Right kidney (tissue), 1 donor: ENCODE measurements at regions not wholly inside any gene's neighbourhood (a gene's known extent, or its start where the extent isn't known, plus 50 kb on each side); places are given as distances from the start of the nearest gene placed in this dataset.

Experiments used
- DNase-seq: peaks from one replicate; pipeline ENCODE4 v3.0.0-alpha.2; 2016

DNA sequence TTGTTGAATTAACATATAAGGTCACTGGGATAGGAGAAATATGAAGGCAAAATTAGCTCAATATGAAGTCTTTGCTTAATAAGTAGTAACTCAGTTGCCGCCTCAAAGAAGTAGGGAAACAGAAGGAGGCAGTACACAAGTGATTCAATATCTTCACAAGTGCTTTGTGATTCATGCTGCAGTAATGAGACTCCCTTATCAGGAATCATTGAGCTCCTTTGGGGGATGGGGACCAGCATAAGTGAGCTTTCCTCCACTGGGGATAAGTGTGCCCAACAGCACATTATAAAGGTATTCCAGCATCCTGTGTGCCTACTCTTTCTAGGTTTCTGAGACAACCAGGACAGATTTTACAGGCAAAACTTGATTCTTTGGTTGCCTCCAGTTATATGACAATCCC is 323.4 kb upstream of the UBE2E3 start:
- no peak for DNase-seq

DNA sequence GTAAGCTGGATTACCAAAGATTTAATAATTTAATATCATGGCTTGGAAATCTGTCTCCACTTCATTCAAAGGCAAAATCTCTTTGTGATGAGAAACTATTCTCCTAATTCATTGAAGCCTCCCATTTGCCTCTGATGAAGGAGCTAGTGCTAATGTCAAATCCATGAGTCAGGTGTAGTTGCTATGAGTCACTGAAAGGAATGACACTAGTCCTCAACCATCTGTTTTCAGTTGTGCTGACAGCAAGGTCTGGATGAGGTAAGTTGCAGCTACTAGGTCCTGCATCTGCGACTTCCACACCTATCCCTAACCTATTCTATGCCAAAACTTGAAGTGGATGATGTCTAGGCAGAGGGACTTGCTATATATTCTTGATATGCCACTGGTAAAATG is 324.0 kb upstream of the UBE2E3 start:
- no peak for DNase-seq

DNA sequence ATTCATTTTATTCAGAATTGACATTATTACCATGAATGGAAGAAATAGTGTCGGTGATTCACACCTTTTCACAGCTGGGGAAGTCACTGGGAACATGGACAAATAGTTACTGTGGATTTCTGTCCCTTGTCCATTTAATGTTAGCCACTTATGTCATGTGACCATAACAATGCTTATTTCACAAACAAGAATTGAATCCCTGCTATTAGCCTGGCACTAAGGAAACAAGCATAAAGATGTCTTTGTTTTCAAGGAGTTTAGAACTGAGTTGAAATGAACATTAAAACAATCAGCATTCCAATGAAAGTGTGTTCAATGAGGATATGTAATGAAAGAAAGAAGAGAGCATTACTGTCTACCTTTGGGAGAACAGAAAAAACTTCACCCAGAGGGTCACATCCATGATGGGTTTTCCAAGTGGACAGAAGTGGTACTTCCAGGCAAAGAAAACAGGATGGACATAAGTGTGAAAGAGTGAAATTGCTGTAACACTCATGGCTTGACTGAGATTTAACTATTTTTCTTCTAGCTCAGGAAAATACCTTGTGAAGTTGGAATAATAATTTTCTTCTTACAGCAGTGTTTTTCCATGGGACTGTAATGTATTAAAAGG is 324.5 kb upstream of the UBE2E3 start:
- no peak for DNase-seq

DNA sequence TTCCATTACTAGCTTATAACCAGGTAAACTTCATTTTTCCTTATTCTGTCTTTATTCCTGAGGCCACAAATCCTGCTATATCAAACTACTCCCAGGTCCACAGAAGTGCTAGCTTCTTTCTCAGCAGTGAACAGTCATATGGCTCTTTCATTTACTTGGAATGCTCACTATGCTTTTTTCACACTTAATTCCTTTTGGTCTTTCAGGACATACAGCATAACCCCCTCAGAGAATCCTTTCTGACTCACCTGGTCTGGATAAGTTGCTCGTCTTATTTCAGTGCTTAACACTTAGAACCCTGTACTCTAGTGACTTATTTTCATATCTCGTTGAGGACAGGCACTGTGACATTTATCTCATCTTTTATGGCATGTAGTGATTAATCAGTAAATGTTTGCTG is 325.0 kb upstream of the UBE2E3 start:
- no peak for DNase-seq

DNA sequence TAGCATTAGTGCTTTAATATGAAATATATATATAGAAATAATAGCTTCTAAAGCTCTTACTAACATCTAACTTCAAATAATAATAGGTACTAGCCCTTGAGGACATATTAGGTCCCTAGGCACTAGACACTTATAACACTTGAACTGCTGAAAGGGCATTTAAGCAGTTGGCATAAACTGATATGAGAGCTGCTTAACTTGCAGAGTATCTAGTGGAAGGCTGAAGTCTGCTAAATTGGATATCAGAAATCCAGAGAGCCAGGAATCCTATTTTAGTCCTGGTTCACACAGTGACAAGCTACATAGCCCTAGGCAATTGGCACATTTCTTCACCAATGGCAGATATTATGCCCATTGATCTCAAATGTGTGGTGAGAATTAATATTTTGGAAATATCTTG is 326.9 kb upstream of the UBE2E3 start:
- DNase-seq, result no peak

DNA sequence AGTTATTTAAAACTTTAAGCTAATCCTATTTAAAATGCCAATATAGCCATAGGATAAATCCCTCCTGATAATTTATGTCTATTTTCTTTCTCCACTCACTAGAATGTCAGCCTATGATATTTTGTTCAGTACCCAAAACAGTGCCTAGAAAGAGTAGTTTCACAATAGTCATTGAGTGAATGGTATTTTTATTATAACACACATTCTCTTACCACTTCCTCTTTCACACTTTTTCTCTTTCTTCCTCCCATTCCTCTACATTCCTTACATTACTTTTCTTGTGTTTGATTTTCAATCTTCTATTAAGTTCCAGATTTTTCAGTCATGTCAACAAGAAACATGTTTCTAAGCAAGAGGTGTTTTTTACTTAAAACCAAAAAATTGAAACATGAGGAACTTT is 327.6 kb upstream of the UBE2E3 start:
- no peak for DNase-seq

DNA sequence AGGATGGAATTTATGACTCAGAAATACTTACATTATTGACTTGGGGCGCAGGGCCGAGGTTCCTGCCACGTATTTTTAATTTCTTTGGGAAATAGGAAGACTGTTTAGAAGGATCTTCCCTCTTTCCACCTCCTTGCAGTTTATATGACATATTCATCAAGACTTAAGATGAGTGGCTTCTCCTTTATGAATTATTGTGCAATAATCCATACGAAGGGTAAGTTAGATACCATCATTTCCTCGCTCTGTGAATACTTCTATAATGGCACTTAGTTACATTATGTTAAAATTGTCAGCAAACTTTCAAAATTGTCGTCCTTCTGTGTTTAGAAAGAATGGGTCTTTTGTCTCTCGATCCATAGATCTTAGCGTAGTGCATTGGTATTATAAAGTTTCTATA is 328.8 kb upstream of the UBE2E3 start:
- DNase-seq, result no peak

DNA sequence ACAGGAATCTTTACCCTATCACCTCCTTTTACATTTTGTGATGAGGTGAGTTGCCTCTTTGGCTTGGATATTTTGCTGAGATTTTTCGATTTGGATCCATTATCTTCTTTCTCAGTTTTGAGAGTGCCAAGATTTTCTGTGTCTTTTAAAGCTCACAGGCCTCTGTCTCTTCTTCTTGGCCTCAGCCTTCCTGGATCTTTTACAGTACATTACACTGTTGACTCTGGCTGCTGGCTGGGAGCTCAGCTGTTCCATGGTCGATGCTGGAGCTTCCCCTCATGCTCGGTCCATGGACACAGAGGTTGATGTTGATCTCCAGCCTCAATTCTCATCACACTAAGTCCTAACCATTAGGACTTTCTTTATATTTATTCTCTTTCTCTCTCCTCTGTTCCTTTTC is 332.8 kb upstream of the UBE2E3 start:
- no peak for DNase-seq

DNA sequence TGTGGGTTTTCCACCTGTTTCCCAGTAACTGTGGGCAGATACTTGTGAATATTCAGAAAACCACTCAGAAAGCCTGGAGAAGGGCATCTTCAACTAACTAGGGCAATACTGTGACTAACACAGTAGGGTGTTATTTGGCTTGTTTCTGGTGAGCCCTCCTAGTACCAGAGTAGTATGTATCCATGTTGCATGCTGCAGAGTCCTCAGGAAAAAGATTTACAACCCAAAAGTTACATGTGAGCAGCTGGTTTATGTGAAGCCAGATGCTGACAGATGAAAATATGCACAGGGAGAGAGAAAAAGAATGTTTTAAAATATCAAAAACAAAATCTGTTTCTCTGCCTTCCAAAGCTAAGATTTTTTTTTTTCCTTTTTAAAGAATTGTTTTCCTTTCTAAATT is 333.2 kb upstream of the UBE2E3 start:
- no peak for DNase-seq

DNA sequence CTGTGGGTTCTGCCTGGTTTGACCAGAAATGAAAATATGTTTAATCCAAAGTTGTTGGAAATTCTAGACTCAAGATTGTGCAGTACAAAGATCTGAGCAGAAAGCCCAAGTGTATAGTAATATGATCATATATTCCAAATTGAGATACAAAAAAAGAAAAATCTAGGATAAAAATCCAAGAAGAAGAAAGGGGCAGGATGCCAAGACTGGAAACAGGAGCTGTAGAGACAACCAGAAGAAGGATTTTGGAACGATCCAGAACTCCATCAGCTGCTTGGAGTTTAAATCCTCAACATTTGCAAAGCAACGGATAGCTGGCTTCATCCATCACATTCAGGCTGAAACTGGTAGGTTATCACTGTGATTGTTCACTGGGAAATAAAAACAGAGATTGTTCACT is 333.6 kb upstream of the UBE2E3 start:
- no peak for DNase-seq

DNA sequence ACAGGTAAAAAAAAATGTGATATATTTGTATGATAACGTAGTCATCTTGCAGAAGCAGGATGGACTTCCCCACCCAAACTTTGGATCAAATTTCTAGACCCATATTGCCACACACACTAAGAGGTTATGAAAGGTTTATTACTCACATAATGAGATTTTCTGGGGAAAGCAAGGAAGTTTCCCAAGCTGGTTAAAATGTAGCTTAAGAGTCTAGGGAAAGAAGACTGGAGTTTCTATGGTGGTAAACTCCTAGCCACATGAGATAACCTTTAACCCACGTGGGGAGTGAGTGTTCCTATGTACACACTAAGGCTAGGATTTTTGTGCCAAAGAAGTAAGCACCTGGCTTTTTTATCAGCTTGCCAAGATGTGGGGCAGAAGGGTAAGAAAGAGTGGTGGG is 335.7 kb upstream of the UBE2E3 start:
- DNase-seq, result no peak

DNA sequence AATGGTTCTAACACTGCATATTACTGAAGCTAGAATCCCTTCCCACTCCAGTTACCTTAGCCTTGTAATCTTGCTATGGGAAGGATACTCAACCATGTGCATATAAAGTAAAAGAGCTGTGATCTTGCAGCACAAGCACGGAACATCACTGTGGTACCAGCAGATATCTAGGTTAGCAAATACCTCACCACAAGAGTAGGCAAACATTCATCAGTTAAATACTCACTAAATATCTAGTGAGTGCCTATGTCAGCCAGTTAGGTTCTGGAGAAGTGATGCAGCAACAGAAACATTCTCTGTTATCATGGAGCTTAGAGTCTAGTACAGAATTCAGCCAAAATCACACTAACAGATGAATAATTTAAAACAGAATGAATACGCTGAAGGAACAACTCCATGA is 349.6 kb upstream of the UBE2E3 start:
- no peak for DNase-seq

DNA sequence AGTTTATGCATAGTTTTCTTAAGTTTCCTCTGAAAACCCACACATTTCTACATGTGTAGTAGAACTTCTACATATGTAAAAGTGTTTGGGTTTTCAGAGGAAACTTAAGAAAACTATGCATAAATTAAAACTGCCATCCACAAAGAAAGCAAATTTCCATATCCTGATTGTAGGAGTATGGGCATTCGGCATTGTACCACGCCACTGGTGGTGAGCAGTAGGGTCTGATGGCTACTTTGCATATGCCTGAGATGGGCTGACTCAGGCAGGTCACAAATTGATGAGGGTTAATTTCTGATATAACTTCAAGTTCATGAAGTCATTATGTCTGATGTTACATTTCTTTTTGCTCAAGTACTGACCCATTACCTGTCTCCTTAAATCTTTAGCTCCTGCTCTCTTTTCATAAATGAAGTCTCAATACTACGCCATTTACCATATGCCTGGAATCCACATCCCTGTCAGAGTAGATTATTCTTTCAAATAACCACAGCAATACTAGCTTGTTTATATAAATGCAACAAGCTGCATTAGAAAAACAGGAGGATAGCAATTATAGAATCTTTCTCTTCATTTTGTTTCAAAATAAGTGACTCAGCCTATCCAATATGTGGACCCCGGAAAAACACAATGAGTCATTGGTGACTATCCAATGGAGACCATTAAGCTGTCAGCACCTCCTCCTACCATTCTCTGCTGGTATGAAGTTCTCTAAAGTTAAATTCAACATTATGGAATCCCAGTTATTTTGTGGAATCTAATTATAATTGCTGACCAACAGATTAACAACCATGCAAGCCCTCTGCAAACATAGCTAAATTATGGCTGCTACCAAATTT is 355.2 kb upstream of the UBE2E3 start:
- no peak for DNase-seq

DNA sequence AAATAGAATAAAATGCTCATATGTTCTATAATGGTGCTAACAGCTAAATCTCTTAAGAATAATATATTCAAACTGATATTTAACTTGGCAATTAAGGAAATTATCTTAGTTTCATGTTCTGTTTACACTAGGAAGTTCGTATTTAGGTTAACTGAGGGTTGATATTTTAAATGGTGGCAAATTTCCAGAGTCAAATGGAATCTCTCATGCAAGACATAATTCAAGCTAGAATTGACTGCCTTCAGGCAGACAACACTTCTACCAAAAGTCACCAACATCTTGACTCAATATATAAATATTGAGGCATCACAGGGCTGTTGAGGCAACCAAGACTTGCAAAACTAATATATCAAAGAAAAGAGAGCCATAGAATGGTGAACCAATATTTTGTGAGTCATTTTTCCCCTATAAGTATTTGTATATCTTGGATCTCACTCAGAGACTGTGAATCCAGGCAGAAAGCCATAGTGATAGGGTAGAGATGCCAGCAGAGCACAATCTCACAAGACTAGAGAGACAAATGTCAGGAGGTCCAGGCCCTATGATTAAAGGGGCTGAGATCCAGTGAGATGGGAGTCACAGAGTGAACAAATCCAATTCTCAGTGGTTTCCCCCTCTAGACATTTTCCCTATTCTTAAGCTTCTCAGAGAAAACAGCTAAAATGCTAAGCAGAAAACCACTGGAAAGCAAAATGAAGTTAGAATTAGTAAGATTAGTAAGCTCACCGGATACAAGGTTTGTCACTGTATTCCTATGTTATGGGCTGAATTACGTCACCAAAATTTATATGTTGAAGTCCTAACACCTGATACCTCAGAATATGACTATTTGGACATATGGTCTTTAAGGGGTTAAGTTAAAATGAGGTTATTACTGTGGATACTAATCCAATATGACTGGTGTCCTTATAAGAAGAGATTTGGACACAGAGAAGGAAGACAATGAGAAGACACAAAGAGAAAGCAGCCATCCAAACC is 358.2 kb upstream of the UBE2E3 start:
- DNase-seq, result peak; percentile 10

DNA sequence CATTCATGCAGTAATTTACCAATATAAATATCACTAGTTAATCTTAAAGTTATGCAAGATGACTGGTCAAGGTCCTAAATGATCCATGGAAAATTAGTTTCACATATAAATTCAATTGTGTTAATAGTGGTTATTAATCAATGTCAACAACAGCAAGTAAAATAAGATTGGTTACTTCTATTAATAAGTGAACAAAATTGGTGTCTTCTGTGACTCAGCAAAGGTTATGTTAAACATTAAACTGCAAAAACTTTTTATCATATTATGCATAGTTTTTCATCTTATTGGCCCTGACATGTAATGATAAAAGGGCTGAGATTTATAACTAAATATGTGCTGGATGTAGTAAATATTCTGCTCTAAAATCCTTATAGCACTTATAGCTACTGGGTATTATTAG is 359.0 kb upstream of the UBE2E3 start:
- no peak for DNase-seq

DNA sequence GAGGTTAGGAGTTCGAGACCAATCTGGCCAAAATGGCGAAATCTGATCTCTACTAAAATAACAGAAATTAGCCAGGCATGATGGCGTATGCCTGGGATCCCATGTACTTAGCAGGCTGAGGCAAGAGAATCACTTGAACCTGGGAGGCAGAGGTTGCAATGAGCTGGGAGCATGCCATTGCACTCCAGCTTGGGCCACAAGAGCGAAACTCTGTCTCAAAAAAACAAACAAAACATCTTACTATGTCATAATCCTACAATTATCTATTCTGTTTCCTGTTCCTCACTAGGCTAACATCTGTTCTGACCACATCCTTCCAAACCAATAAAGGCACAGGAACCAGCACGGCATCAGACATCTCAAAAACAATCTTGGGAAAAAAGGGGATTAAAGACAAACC is 361.8 kb upstream of the UBE2E3 start:
- DNase-seq, result no peak

DNA sequence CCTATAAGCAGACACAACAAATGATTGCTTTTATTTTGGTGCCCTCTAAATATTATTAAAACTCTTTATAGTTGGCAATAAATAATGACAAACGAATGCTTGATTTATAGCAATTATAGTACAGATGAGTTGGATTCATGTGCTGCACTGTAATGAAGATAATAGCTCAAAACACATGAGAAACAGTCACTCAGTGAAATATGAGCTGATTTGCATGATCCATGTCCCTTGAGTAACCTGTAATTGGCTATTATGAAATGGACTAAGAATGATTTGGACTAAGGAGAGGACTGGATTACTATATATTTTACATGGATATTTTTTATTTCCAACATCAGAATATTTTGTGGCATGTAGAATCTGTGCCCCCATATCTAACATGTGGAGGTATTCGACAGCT is 365.6 kb upstream of the UBE2E3 start:
- DNase-seq, result no peak

DNA sequence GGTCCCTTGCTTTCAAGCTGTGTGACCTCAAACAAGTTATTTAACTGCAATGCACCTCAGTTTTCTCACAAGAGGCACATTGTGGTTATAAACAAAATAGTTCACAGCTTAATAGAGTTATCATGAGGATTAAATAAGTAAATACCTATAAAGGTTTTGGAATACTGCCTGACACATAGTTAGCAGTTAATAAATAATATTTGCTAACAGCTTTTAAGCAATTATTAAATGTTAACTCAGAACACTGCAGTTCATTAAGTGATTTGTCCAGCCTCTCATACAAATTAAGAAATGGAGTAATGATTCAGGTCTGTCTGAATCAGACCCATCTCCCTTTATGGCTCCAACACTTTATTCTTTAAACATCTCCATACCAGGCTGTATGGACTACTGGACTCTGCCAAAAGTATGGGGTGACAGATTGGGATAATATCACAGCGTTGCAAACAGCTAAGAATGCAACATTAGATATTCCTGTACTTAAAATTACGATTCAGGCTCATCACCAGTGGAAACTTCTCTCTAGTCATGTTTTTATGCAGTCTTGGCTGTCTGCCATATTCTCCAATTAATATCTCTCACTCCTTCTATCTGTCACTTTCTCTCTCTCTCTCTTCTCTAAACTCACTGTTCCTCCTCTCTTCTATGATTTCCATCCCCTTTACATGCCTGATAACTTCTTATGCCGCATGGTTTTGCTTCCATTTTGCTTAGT is 370.6 kb upstream of the UBE2E3 start:
- no peak for DNase-seq

DNA sequence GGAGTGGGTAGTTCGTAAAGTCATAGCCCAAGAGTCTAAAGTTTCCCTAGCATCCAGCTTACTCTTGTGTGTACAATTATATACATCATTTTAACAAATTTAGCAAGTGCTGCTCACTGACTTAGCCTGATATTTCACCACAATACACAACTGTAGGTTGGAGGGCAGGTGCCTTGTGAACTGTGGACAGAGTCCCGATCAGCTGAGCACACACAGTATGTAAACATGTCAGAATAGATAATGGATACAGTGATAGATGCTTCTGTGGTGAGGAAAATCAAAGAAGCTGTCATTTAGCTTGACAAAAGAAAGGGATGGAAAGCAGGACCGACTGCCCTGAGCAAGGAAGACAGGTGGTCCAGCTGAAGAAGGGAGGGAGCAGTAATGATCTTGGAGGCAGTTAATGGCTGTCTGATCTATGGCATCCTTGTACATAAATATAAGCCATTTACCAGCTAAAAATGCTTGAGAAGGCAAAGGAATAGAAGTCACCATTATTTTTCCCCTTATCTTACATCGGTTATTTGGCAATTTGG is 372.8 kb upstream of the UBE2E3 start:
- DNase-seq, result no peak

DNA sequence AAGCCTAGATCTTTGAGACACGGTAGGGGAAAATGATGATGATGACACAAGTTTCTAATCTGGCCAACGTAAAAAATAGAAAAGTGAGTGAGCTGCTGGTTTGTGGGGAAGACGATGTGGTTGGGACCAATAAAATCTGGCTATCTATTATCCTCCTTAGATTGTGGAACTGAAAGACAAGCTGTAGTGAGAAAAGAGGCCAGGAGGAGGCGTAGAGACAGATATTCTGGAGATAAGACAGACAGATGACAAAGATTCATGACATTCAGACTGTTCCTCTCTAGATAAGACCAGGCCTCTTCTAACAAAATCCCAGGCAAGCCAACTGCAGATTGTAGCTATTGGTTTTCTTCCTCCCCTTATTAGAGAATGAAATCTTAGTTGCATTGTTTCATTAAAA is 376.3 kb upstream of the UBE2E3 start:
- DNase-seq, result no peak

DNA sequence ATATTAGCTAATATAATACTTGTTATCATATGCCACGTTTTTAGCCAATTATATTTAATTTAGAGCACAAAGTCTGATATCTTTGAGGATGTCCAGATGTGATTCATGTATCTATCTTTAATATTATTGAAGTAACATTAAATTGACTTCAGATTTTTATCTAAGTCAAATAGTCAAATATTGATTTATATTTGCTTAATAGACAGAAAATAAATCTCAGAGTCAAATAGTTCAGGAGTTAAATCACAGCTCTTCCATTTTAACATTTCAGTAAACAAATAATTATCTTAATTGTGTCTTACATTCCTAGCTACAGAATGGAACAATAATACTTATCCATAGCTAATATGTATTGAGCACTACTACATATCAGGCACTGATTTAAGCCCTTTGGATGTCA is 379.4 kb upstream of the UBE2E3 start:
- DNase-seq, result no peak

DNA sequence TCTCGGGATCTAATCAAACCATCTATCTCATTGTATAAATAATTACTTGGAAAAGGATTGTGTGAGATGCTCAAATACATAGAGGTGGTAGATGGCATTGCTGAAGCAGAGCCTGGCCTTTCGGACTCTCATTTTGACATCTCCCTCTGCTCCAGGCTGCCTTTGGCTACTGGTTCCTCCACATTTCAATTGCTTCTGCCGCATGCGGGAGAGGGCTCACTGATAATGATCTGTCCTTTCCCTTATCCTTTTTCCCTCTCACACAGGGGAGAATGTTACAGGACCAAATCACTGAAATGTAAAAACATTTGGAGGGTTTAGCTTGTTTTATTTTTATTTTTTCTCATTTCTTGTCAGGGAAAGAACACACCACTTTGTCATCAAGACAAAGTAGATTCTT is 380.6 kb upstream of the UBE2E3 start:
- DNase-seq, result no peak
